ENCODE measurements at regions not wholly inside any gene's neighbourhood (a gene's known extent, or its start where the extent isn't known, plus 50 kb on each side); places are given as distances from the start of the nearest gene placed in this dataset.

- no peaks in the 10 kb centered on the region for H3K36me3 Mint-ChIP-seq (ENCODE audit: low read depth)
- no peak overlapping the region for H3K4me3 Mint-ChIP-seq (ENCODE audit: unreplicated experiment)
- no peak overlapping the region for H3K27ac Mint-ChIP-seq (ENCODE audit: unreplicated experiment)
Observed at GRCh38 chr9:12351293-12352044, 341.7 kb upstream of the TYRP1 start.

GRCh38 chr9:12352045-12352315 is 341.2 kb upstream of the TYRP1 start:
- H3K27ac Mint-ChIP-seq (ENCODE audit: unreplicated experiment), result no peak overlapping the region
- no peaks in the 10 kb centered on the region for H3K36me3 Mint-ChIP-seq (ENCODE audit: low read depth)
- no peaks in the 10 kb centered on the region for H3K9me3 Mint-ChIP-seq (ENCODE audit: low read depth)
- no peak overlapping the region for H3K4me3 Mint-ChIP-seq (ENCODE audit: unreplicated experiment)
- H3K4me1 Mint-ChIP-seq (ENCODE audit: low read depth), result no peaks in the 10 kb centered on the region
- TF ChIP-seq CTCF (IDR thresholded peaks at IDR 0.05), result no peak
- no peak for DNase-seq (ENCODE audit: low spot score)
- peaks cover 7% of the 10 kb centered on the region for H3K27me3 Mint-ChIP-seq (ENCODE audit: low read depth)

More at GRCh38 chr9:12351293-12352044, 341.7 kb upstream of the TYRP1 start:
- no peaks in the 10 kb centered on the region for H3K4me1 Mint-ChIP-seq (ENCODE audit: low read depth)
- DNase-seq (ENCODE audit: low spot score), result no peak
- no peak for TF ChIP-seq CTCF (IDR thresholded peaks at IDR 0.05)
- H3K9me3 Mint-ChIP-seq (ENCODE audit: low read depth), result no peaks in the 10 kb centered on the region
- peaks cover 7% of the 10 kb centered on the region for H3K27me3 Mint-ChIP-seq (ENCODE audit: low read depth)

GRCh38 chr9:12363439-12363838 is 329.7 kb upstream of the TYRP1 start:
- H3K27me3 Mint-ChIP-seq (ENCODE audit: low read depth), result peaks cover 13% of the 10 kb centered on the region
- no peaks in the 10 kb centered on the region for H3K36me3 Mint-ChIP-seq (ENCODE audit: low read depth)
- no peak for DNase-seq (ENCODE audit: low spot score)
- TF ChIP-seq CTCF (IDR thresholded peaks at IDR 0.05), result no peak
- H3K4me3 Mint-ChIP-seq (ENCODE audit: unreplicated experiment), result no peak overlapping the region
- H3K9me3 Mint-ChIP-seq (ENCODE audit: low read depth), result no peaks in the 10 kb centered on the region
- no peak overlapping the region for H3K27ac Mint-ChIP-seq (ENCODE audit: unreplicated experiment)
- no peaks in the 10 kb centered on the region for H3K4me1 Mint-ChIP-seq (ENCODE audit: low read depth)

- Mint-ChIP-seq H3K36me3 (ENCODE audit: low read depth) (no peaks in the 10 kb centered on the region), H3K4me3 (ENCODE audit: unreplicated experiment) (no peak overlapping the region), H3K27ac (ENCODE audit: unreplicated experiment) (no peak overlapping the region), H3K4me1 (ENCODE audit: low read depth) (no peaks in the 10 kb centered on the region), H3K27me3 (ENCODE audit: low read depth) (peaks cover 15% of the 10 kb centered on the region), H3K9me3 (ENCODE audit: low read depth) (no peaks in the 10 kb centered on the region)
- DNase-seq (ENCODE audit: low spot score), result no peak
- TF ChIP-seq CTCF (IDR thresholded peaks at IDR 0.05), result no peak
Observed at GRCh38 chr9:12368569-12368968, 324.6 kb upstream of the TYRP1 start.

- H3K4me3 Mint-ChIP-seq (ENCODE audit: unreplicated experiment), result no peak overlapping the region
- no peaks in the 10 kb centered on the region for H3K9me3 Mint-ChIP-seq (ENCODE audit: low read depth)
- H3K27ac Mint-ChIP-seq (ENCODE audit: unreplicated experiment), result no peak overlapping the region
- TF ChIP-seq CTCF (IDR thresholded peaks at IDR 0.05), result no peak
- no peak for DNase-seq (ENCODE audit: low spot score)
- H3K4me1 Mint-ChIP-seq (ENCODE audit: low read depth), result no peaks in the 10 kb centered on the region
- no peaks in the 10 kb centered on the region for H3K36me3 Mint-ChIP-seq (ENCODE audit: low read depth)
- peaks cover 18% of the 10 kb centered on the region for H3K27me3 Mint-ChIP-seq (ENCODE audit: low read depth)
Observed at GRCh38 chr9:12391839-12392509, 301.2 kb upstream of the TYRP1 start.

All from chondrocyte (in vitro differentiated cells).